Caco-2 (cell line): ENCODE measurements at regions not wholly inside any gene's neighbourhood (a gene's known extent, or its start where the extent isn't known, plus 50 kb on each side); places are given as distances from the start of the nearest gene placed in this dataset.
A peak's percentile ranks its signal among the peaks of the same experiment; 100 is the strongest.

Experiments
- BruUV-seq: library from RNA; stranded (reverse); fragments of 400-500 nt; replicated peaks from 2 replicates; lab custom pipeline; 2021; lab: Mats Ljungman, UMichigan
- CTCF ChIA-PET: fragments of 300-600 bp; sonication (Branson Sonifier 250); formaldehyde crosslinking; loops from one replicate; lab custom pipeline; 2022; ENCODE audit warnings: antibody characterized with exemption; lab: Charles Lee
- POLR2A ChIA-PET: fragments of 300-600 bp; sonication (Branson Sonifier 250); formaldehyde crosslinking; loops from one replicate; lab custom pipeline; 2022; ENCODE audit warnings: antibody characterized with exemption; lab: Charles Lee
- DNase-seq, 2 experiments: peaks; one replicate each; pipeline versions ENCODE4 v3.0.0 to v3.0.0-alpha.2; 2020 to 2022
- H3K27me3 ChIP-seq: replicated peaks from 2 replicates; pipeline ENCODE4 v1.6.0; 2011; ENCODE audit warnings: low read length; ENCODE audit not compliant: control insufficient read depth, insufficient read depth
- H3K36me3 ChIP-seq: 2 replicates; pipeline ENCODE4 v1.5.1; 2011; ENCODE audit warnings: low read length; ENCODE audit not compliant: control insufficient read depth, insufficient read depth
- H3K4me1 ChIP-seq: fragments of 250-450 bp; sonication (Bioruptor Pico); 2 replicates; pipeline ENCODE4 v1.5.1; 2020; ENCODE audit warnings: mild to moderate bottlenecking
- H3K4me3 ChIP-seq: 2 replicates; pipeline ENCODE4 v1.5.1; 2011; ENCODE audit warnings: low read depth, mild to moderate bottlenecking, control low read depth, low read length
- H3K9me3 ChIP-seq: fragments of 250-450 bp; sonication (Bioruptor Pico); 2 replicates; pipeline ENCODE4 v1.5.1; 2020; ENCODE audit warnings: mild to moderate bottlenecking, moderate library complexity
- H3K27ac Mint-ChIP-seq: one replicate; pipeline ENCODE4 v1.8.0; 2022; ENCODE audit warnings: mixed read lengths; ENCODE audit not compliant: unreplicated experiment
- H3K27me3 Mint-ChIP-seq: one replicate; pipeline ENCODE4 v1.8.0; 2022; ENCODE audit warnings: mixed read lengths; ENCODE audit not compliant: insufficient read depth, unreplicated experiment
- H3K36me3 Mint-ChIP-seq: one replicate; pipeline ENCODE4 v1.8.0; 2022; ENCODE audit warnings: mild to moderate bottlenecking, mixed read lengths; ENCODE audit not compliant: insufficient read depth, unreplicated experiment
- H3K4me1 Mint-ChIP-seq: one replicate; pipeline ENCODE4 v1.8.0; 2022; ENCODE audit warnings: low read depth, mixed read lengths; ENCODE audit not compliant: unreplicated experiment
- H3K4me3 Mint-ChIP-seq: one replicate; pipeline ENCODE4 v1.8.0; 2022; ENCODE audit warnings: mild to moderate bottlenecking, moderate library complexity, mixed read lengths; ENCODE audit not compliant: unreplicated experiment
- H3K9me3 Mint-ChIP-seq: one replicate; pipeline ENCODE4 v1.8.0; 2022; ENCODE audit warnings: mixed read lengths; ENCODE audit not compliant: unreplicated experiment
- intact Hi-C: fragments of 100-400 bp; cut with micrococcal nuclease; formaldehyde crosslinking; loops from one replicate; pipeline ENCODE4 v1.10.0; 2022; ENCODE audit not compliant: unreplicated experiment
- TF ChIP-seq, protein P1 (sequence below), 2 experiments: fragments of 200-600 bp in 1 of 2; IDR thresholded peaks; 1 replicate in 1 of 2; 2 replicates in 1 of 2; pipeline versions ENCODE4 v1.5.1 to v1.8.0; 2011 to 2022; ENCODE audit warnings: antibody characterized with exemption in 1 of 2, control low read depth in 1 of 2, inconsistent platforms in 1 of 2, low read depth in 1 of 2, low read length in 1 of 2, mild to moderate bottlenecking in 1 of 2, moderate library complexity in 1 of 2; ENCODE audit not compliant: insufficient read depth in 1 of 2, severe bottlenecking in 1 of 2, unreplicated experiment in 1 of 2

GRCh38 chr10:42454313-42454712, 184.1 kb downstream of the ZNF33B start:
- POLR2A ChIA-PET, result no interaction called here
- no peak overlapping the region for H3K4me3 ChIP-seq
- H3K36me3 ChIP-seq, result no peaks in the 10 kb centered on the region
- no peaks in the 10 kb centered on the region for H3K27me3 ChIP-seq
- TF ChIP-seq, protein P1, sequence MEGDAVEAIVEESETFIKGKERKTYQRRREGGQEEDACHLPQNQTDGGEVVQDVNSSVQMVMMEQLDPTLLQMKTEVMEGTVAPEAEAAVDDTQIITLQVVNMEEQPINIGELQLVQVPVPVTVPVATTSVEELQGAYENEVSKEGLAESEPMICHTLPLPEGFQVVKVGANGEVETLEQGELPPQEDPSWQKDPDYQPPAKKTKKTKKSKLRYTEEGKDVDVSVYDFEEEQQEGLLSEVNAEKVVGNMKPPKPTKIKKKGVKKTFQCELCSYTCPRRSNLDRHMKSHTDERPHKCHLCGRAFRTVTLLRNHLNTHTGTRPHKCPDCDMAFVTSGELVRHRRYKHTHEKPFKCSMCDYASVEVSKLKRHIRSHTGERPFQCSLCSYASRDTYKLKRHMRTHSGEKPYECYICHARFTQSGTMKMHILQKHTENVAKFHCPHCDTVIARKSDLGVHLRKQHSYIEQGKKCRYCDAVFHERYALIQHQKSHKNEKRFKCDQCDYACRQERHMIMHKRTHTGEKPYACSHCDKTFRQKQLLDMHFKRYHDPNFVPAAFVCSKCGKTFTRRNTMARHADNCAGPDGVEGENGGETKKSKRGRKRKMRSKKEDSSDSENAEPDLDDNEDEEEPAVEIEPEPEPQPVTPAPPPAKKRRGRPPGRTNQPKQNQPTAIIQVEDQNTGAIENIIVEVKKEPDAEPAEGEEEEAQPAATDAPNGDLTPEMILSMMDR (IDR thresholded peaks at IDR 0.05; ENCODE audit: insufficient read depth in 1 of 2, low read depth in 1 of 2, low read length in 1 of 2, severe bottlenecking in 1 of 2, unreplicated experiment in 1 of 2), result no peak
- H3K27ac Mint-ChIP-seq, result no peak overlapping the region
- no peaks in the 10 kb centered on the region; the same call in 1 of the 2 replicates for H3K9me3 ChIP-seq
- no peak for DNase-seq
- H3K27me3 Mint-ChIP-seq, result peaks cover 6% of the 10 kb centered on the region
- BruUV-seq, result no TSS peak
- no peaks in the 10 kb centered on the region for H3K4me1 ChIP-seq
- no peak overlapping the region for H3K4me3 Mint-ChIP-seq
- no peaks in the 10 kb centered on the region for H3K4me1 Mint-ChIP-seq
- CTCF ChIA-PET, result interaction anchor here (1.0 kb wide), 1 partner anchor 26 kb away, joined by 3 read pairs; no protein-coding TSS in a partner anchor
- intact Hi-C loops, result no loop called here
- no peaks in the 10 kb centered on the region for H3K36me3 Mint-ChIP-seq
- peaks cover 24% of the 10 kb centered on the region for H3K9me3 Mint-ChIP-seq

- TF ChIP-seq, protein P1 (IDR thresholded peaks at IDR 0.05; ENCODE audit: insufficient read depth in 1 of 2, low read depth in 1 of 2, low read length in 1 of 2, severe bottlenecking in 1 of 2, unreplicated experiment in 1 of 2), result no peak
- Histone ChIP-seq H3K36me3 (no peaks in the 10 kb centered on the region), H3K27me3 (no peaks in the 10 kb centered on the region), H3K4me1 (no peaks in the 10 kb centered on the region), H3K4me3 (no peak overlapping the region), H3K9me3 (no peaks in the 10 kb centered on the region)
- H3K4me3 Mint-ChIP-seq, result no peak overlapping the region
- ChIA-PET CTCF (no interaction called here), POLR2A (no interaction called here)
- H3K36me3 Mint-ChIP-seq, result no peaks in the 10 kb centered on the region
- H3K4me1 Mint-ChIP-seq, result no peaks in the 10 kb centered on the region
- no peak overlapping the region for H3K27ac Mint-ChIP-seq
- intact Hi-C loops, result no loop called here
- peaks cover 2% of the 10 kb centered on the region for H3K27me3 Mint-ChIP-seq
- BruUV-seq, result no TSS peak
- no peak for DNase-seq
- H3K9me3 Mint-ChIP-seq, result no peaks in the 10 kb centered on the region
Observed at GRCh38 chr10:42431095-42431494, 207.3 kb downstream of the ZNF33B start.

DNA sequence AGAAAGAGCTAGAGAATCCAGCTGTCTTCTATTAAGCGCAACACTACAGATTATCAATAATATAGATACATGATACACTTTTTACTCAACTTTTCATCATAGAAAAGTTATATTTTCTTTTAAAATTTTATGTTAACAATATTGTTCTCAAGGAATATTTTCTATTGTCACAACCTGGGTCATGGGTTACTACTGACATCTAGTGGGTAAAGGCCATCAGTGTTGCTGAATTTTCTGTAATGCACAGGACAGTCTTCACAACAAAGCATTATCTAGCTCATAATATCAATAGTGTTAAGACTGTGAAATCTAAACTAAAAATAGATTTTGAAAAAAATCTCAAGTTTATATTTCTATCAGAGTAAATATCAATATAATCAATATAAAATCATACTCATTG, 209.8 kb downstream of the ZNF33B start:
- peak in 1 of 2 experiments; percentile 27 for DNase-seq
- H3K27me3 Mint-ChIP-seq, result peaks cover 4% of the 10 kb centered on the region
- CTCF ChIA-PET, result interaction anchor here (1.2 kb wide), 1 partner anchor 25 kb away, joined by 3 read pairs; no protein-coding TSS in a partner anchor

More for the DNA sequence above, 209.8 kb downstream of the ZNF33B start:
- Mint-ChIP-seq H3K4me3 (no peak overlapping the region), H3K4me1 (no peaks in the 10 kb centered on the region), H3K36me3 (no peaks in the 10 kb centered on the region), H3K27ac (no peak overlapping the region), H3K9me3 (no peaks in the 10 kb centered on the region)
- Histone ChIP-seq H3K9me3 (no peaks in the 10 kb centered on the region), H3K27me3 (no peaks in the 10 kb centered on the region), H3K4me3 (no peak overlapping the region), H3K4me1 (no peaks in the 10 kb centered on the region), H3K36me3 (no peaks in the 10 kb centered on the region)
- TF ChIP-seq, protein P1 (IDR thresholded peaks at IDR 0.05; ENCODE audit: insufficient read depth in 1 of 2, low read depth in 1 of 2, low read length in 1 of 2, severe bottlenecking in 1 of 2, unreplicated experiment in 1 of 2), result peak; percentile 61 to 66
- no TSS peak for BruUV-seq
- intact Hi-C loops, result no loop called here
- POLR2A ChIA-PET, result no interaction called here
